Chondrocyte (in vitro differentiated cells): ENCODE measurements at regions not wholly inside any gene's neighbourhood (a gene's known extent, or its start where the extent isn't known, plus 50 kb on each side); places are given as distances from the start of the nearest gene placed in this dataset.

Source experiments
- DNase-seq: peaks from one replicate; pipeline ENCODE4 v3.0.0; 2021; ENCODE audit warnings: mixed read lengths, low spot score
- H3K27ac Mint-ChIP-seq: one replicate; pipeline ENCODE4 v1.8.0; 2021; ENCODE audit warnings: mild to moderate bottlenecking, moderate library complexity, mixed read lengths; ENCODE audit not compliant: unreplicated experiment
- H3K27me3 Mint-ChIP-seq: 2 replicates; pipeline ENCODE4 v1.8.0; 2021; ENCODE audit warnings: low read depth, mixed read lengths
- H3K36me3 Mint-ChIP-seq: 2 replicates; pipeline ENCODE4 v1.8.0; 2021; ENCODE audit warnings: low read depth, mixed read lengths
- H3K4me1 Mint-ChIP-seq: 2 replicates; pipeline ENCODE4 v1.8.0; 2021; ENCODE audit warnings: low read depth, mild to moderate bottlenecking, mixed read lengths
- H3K4me3 Mint-ChIP-seq: one replicate; pipeline ENCODE4 v1.8.0; 2021; ENCODE audit warnings: mild to moderate bottlenecking, moderate library complexity, mixed read lengths; ENCODE audit not compliant: unreplicated experiment
- H3K9me3 Mint-ChIP-seq: 2 replicates; pipeline ENCODE4 v1.8.0; 2021; ENCODE audit warnings: low read depth, mixed read lengths
- TF ChIP-seq, protein P1 (sequence below): fragments of 200-600 bp; sonication (generic); IDR thresholded peaks from 2 replicates; pipeline ENCODE4 v1.5.0; 2021; ENCODE audit warnings: antibody characterized with exemption, mild to moderate bottlenecking, moderate library complexity

DNA sequence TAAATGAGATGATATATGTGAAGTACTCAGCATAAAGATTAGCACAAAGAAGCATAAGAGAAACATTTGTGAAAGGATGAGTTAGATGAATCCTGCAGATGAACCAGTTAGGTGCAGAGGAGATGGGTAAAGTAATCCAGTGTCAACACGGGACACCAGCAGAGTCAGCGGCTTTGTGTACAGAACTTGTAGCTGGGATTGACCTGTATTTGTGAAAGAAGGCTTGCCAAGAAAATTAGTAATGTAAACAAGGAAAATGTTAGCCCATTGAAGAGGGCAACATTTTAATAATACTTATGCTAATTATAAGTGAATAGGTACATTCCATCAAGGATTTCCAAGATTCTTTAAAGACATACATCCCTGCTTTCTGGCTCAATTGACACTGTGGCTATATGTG lies 255.7 kb downstream of the PTEN start:
- no peaks in the 10 kb centered on the region for H3K36me3 Mint-ChIP-seq
- no peak overlapping the region for H3K4me3 Mint-ChIP-seq
- H3K27me3 Mint-ChIP-seq, result no peaks in the 10 kb centered on the region
- H3K27ac Mint-ChIP-seq, result no peak overlapping the region
- TF ChIP-seq, protein P1, sequence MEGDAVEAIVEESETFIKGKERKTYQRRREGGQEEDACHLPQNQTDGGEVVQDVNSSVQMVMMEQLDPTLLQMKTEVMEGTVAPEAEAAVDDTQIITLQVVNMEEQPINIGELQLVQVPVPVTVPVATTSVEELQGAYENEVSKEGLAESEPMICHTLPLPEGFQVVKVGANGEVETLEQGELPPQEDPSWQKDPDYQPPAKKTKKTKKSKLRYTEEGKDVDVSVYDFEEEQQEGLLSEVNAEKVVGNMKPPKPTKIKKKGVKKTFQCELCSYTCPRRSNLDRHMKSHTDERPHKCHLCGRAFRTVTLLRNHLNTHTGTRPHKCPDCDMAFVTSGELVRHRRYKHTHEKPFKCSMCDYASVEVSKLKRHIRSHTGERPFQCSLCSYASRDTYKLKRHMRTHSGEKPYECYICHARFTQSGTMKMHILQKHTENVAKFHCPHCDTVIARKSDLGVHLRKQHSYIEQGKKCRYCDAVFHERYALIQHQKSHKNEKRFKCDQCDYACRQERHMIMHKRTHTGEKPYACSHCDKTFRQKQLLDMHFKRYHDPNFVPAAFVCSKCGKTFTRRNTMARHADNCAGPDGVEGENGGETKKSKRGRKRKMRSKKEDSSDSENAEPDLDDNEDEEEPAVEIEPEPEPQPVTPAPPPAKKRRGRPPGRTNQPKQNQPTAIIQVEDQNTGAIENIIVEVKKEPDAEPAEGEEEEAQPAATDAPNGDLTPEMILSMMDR, result no peak
- H3K9me3 Mint-ChIP-seq, result no peaks in the 10 kb centered on the region
- no peak for DNase-seq
- H3K4me1 Mint-ChIP-seq, result no peaks in the 10 kb centered on the region

DNA sequence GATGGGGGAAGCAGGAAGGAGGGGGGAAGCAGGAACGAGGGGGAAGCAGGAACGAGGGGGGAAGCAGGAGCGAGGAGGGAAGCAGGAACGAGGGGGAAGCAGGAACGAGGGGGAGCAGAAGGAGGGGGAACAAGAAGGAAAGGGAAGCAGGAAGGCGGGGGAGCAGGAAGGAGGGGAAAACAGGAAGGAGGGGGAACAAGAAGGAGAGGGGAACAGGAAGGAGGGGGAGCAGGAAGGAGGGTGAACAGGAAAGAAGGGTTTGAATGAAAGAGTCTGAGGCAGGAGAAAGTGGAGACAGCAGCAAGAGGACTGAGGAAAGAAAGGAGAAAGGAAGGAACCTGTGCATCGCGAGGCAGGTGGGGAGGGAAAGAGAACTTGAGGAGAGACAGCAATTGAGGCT lies 256.6 kb downstream of the PTEN start:
- H3K4me1 Mint-ChIP-seq, result no peaks in the 10 kb centered on the region
- no peaks in the 10 kb centered on the region for H3K9me3 Mint-ChIP-seq
- H3K36me3 Mint-ChIP-seq, result no peaks in the 10 kb centered on the region
- no peaks in the 10 kb centered on the region for H3K27me3 Mint-ChIP-seq
- TF ChIP-seq, protein P1, result no peak
- DNase-seq, result no peak
- no peak overlapping the region for H3K27ac Mint-ChIP-seq
- H3K4me3 Mint-ChIP-seq, result no peak overlapping the region

- Mint-ChIP-seq H3K4me1 (no peaks in the 10 kb centered on the region), H3K9me3 (no peaks in the 10 kb centered on the region), H3K36me3 (no peaks in the 10 kb centered on the region), H3K27ac (no peak overlapping the region), H3K27me3 (no peaks in the 10 kb centered on the region), H3K4me3 (no peak overlapping the region)
- DNase-seq, result no peak
- TF ChIP-seq, protein P1, result no peak
These were observed 257.3 kb downstream of the PTEN start for GRCh38 chr10:88120599-88121333.

DNA sequence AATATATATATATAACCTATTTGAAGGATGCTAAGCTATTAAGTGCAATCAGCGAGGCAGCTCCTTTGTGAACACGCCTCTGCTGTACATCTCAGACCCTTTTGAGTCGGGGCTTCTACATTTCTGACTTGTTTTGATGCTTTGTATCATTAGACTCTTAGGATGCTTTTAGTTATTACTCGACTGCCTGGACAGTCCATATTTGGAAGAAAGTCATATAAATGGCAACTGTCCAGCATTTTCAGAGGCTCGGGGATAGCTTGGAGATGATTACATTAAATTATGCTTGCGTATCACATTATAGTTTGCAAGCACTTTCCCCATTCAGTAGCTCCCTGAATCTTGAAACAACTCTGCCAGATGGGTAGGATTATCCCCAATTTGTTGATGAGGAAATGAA lies 257.9 kb downstream of the PTEN start:
- DNase-seq, result no peak
- TF ChIP-seq, protein P1, result no peak
- H3K4me3 Mint-ChIP-seq, result no peak overlapping the region
- H3K4me1 Mint-ChIP-seq, result no peaks in the 10 kb centered on the region
- no peaks in the 10 kb centered on the region for H3K27me3 Mint-ChIP-seq
- H3K36me3 Mint-ChIP-seq, result no peaks in the 10 kb centered on the region
- H3K9me3 Mint-ChIP-seq, result no peaks in the 10 kb centered on the region
- H3K27ac Mint-ChIP-seq, result no peak overlapping the region

DNA sequence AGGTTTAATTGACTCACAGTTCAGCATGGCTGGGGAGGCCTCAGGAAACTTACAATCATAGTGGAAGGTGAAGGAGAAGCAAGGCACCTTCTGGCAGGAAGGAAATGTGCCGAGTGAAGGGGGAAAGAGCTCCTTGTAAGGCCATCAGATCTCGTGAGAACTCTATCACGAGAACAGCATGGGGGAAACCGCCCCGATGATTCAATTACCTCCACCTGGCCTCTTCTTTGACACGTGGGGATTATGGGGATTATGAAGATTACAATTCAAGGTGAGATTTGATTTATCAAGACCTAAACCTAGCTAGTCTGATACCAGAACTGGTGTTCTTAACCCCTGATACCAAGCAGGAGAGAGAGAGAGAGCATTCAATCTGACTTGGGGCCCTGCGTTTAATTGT lies 258.7 kb downstream of the PTEN start:
- Mint-ChIP-seq H3K4me1 (no peaks in the 10 kb centered on the region), H3K4me3 (no peak overlapping the region), H3K27me3 (no peaks in the 10 kb centered on the region), H3K36me3 (no peaks in the 10 kb centered on the region), H3K9me3 (no peaks in the 10 kb centered on the region), H3K27ac (no peak overlapping the region)
- DNase-seq, result no peak
- TF ChIP-seq, protein P1, result no peak
